Body of pancreas (tissue), 4 donors: ENCODE measurements at regions not wholly inside any gene's neighbourhood (a gene's known extent, or its start where the extent isn't known, plus 50 kb on each side); places are given as distances from the start of the nearest gene placed in this dataset.

Source experiments
- ATAC-seq: fragments of 150-250 bp; one replicate; pipeline ENCODE4 v1.9.1; 2016
- DNase-seq, 4 donors: peaks; one replicate each; pipeline ENCODE4 v3.0.0-alpha.2; 2019
- H3K27ac ChIP-seq, 4 donors: fragments of 200-600 bp; sonication (generic); 1 replicate in 3 of 4; 2 replicates in 1 of 4; pipeline versions ENCODE4 v1.5.1 to v1.6.1; 2016 to 2019; ENCODE audit warnings: mild to moderate bottlenecking in 1 of 4, mixed read lengths in 1 of 4, moderate library complexity in 1 of 4
- H3K27me3 ChIP-seq, 2 donors: fragments of 200-600 bp; sonication (generic); one replicate each; pipeline ENCODE4 v1.6.0; 2016; ENCODE audit warnings: mild to moderate bottlenecking in 1 of 2
- H3K36me3 ChIP-seq, 2 donors: fragments of 200-600 bp; sonication (generic); replicated peaks in 1 of 2; 2 replicates each; pipeline ENCODE4 v1.5.1; 2016; ENCODE audit warnings: low read depth in 2 of 2; ENCODE audit not compliant: insufficient read depth in 1 of 2
- H3K4me1 ChIP-seq: fragments of 200-600 bp; sonication (generic); one replicate; pipeline ENCODE4 v1.6.0; 2016
- H3K4me3 ChIP-seq, 2 donors: fragments of 200-600 bp; sonication (generic); 1 replicate in 1 of 2; 2 replicates in 1 of 2; pipeline ENCODE4 v1.5.1; 2016 to 2019
- H3K9me3 ChIP-seq, 3 donors: fragments of 200-600 bp; sonication (generic); 1 replicate in 2 of 3; 2 replicates in 1 of 3; pipeline ENCODE4 v1.5.1; 2016
- POLR2A ChIP-seq, 3 donors: fragments of 450-650 bp; IDR thresholded peaks; one replicate each; pipeline ENCODE4 v1.6.1; 2016; ENCODE audit warnings: antibody characterized with exemption in 3 of 3, mild to moderate bottlenecking in 2 of 3
- WGBS, 2 donors: methylation state at CpG; one replicate each; pipeline ENCODE4 v1.1.5; 2017; 5-methylcytosine and 5-hydroxymethylcytosine counted together
- intact Hi-C: fragments of 100-400 bp; cut with DNase I; formaldehyde crosslinking; loops from one replicate; pipeline ENCODE4 v1.15.1; 2023
- TF ChIP-seq, protein P1 (sequence below), 7 experiments: fragments of 450-650 bp in 4 of 7; fragments of 200-600 bp in 3 of 7; sonication (generic) in 3 of 7; IDR thresholded peaks; one replicate each; pipeline ENCODE4 v1.5.1; 2016 to 2019; ENCODE audit warnings: antibody characterized with exemption in 7 of 7

DNA sequence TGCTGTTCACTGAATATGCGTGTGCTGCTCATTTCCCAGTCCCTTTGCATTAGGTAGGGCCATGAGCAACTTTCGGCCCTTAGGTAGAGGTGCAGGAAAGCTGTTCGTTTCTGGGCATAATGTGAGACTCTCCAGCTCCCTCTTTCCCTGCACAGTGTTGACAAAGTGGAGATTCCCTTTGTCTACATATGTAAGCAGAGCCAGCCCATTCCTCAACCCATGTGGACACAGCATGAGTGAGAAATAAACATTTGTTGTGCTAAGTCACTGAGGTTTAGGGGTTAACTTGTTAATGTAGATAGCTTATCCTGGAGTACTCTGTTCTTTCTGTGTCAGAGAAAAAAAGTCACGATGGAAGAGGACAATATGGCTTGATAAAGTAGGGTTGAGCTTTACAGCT is 343.8 kb downstream of the PSAT1 start:
- H3K4me3 ChIP-seq = no peak overlapping the region
- H3K4me1 ChIP-seq = no peaks in the 10 kb centered on the region
- H3K9me3 ChIP-seq = no peaks in the 10 kb centered on the region
- DNase-seq (no peak), ATAC-seq (no peak)
- intact Hi-C loops = no loop called here
- H3K27me3 ChIP-seq = no peaks in the 10 kb centered on the region
- H3K27ac ChIP-seq = no peak overlapping the region
- WGBS, 2 donors = 35 to 51% methylated on average over 4 of the region's 4 CpGs
- no peaks in the 10 kb centered on the region for H3K36me3 ChIP-seq
- TF ChIP-seq POLR2A (IDR thresholded peaks at IDR 0.05) = no peak

DNA sequence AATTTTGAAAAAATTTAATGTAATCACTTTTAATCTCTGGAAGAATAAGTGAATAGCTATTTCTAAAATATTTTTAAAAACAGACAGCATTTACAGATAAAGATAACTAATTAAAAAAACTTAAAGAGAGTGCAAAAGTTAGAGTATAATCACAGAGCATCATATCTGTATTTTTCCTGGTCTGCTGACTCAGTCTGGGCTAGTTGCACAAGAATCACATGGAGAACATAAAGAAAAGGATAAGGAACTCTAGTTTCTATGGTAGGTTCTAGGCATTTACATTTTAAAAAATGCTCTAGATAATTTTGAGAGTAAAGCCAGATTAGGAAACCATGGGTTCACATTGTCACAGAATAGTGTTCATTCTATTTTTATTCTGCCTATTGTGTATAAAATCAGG is 347.4 kb downstream of the PSAT1 start:
- no peaks in the 10 kb centered on the region for H3K4me1 ChIP-seq
- H3K27ac ChIP-seq = no peak overlapping the region
- H3K9me3 ChIP-seq = no peaks in the 10 kb centered on the region
- H3K27me3 ChIP-seq = no peaks in the 10 kb centered on the region
- no peak for TF ChIP-seq POLR2A (IDR thresholded peaks at IDR 0.05)
- TF ChIP-seq, protein P1, sequence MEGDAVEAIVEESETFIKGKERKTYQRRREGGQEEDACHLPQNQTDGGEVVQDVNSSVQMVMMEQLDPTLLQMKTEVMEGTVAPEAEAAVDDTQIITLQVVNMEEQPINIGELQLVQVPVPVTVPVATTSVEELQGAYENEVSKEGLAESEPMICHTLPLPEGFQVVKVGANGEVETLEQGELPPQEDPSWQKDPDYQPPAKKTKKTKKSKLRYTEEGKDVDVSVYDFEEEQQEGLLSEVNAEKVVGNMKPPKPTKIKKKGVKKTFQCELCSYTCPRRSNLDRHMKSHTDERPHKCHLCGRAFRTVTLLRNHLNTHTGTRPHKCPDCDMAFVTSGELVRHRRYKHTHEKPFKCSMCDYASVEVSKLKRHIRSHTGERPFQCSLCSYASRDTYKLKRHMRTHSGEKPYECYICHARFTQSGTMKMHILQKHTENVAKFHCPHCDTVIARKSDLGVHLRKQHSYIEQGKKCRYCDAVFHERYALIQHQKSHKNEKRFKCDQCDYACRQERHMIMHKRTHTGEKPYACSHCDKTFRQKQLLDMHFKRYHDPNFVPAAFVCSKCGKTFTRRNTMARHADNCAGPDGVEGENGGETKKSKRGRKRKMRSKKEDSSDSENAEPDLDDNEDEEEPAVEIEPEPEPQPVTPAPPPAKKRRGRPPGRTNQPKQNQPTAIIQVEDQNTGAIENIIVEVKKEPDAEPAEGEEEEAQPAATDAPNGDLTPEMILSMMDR (IDR thresholded peaks at IDR 0.05) = no peak
- ATAC-seq = no peak
- DNase-seq = no peak
- intact Hi-C loops = no loop called here
- no peaks in the 10 kb centered on the region for H3K36me3 ChIP-seq
- H3K4me3 ChIP-seq = no peak overlapping the region

DNA sequence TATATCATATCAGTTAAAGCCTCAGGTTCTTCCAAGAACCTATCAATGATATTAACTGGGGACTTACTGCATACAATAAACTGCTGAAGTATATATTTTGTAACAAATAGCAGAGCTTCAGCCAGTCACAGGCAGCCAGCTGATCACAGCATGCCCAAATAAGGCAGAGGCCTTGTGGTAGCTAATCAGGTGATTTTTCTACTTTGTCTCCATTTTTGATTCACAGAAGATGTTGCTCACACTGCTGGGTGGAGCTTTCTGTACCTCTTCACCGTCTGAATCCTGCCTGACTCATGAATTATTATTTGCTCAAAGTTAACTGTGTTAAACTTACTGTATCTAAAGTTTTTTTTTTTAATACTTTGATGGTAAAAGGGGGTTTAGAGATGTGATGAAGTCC is 357.4 kb downstream of the PSAT1 start:
- no peak for ATAC-seq
- intact Hi-C loops = no loop called here
- Histone ChIP-seq H3K36me3 (no peaks in the 10 kb centered on the region), H3K27me3 (no peaks in the 10 kb centered on the region), H3K27ac (no peak overlapping the region), H3K9me3 (no peaks in the 10 kb centered on the region), H3K4me1 (no peaks in the 10 kb centered on the region), H3K4me3 (no peak overlapping the region)
- 57 to 69% methylated on average over 1 of the region's 1 CpG for WGBS, 2 donors
- TF ChIP-seq POLR2A (IDR thresholded peaks at IDR 0.05) = no peak
- TF ChIP-seq, protein P1 (IDR thresholded peaks at IDR 0.05) = no peak
- no peak for DNase-seq

DNA sequence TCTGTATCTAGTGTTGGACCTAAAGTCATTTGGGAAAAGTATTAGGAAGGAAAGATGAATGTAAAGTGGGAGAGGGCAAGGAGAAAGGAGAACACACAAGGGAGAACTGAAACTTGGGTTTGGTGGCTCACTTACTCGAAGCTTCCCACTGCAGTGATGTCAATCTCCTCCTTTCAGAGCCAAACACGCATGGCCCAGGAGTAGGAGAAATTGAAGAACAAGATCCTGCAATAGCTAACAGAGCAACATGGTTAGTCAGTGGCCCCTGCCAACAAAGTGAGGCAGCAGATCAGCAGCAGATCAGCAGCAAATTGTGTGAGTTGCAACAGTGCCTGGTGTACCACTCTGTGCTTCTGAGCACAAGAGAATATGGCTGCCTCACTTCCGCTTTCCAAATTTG is 366.4 kb downstream of the PSAT1 start:
- Histone ChIP-seq H3K9me3 (no peaks in the 10 kb centered on the region), H3K4me1 (no peaks in the 10 kb centered on the region), H3K27me3 (no peaks in the 10 kb centered on the region), H3K27ac (no peak overlapping the region), H3K4me3 (no peak overlapping the region), H3K36me3 (no peaks in the 10 kb centered on the region)
- ATAC-seq (no peak), DNase-seq (no peak)
- 66 to 76% methylated on average over 3 of the region's 3 CpGs for WGBS, 2 donors
- intact Hi-C loops = no loop called here
- no peak for TF ChIP-seq POLR2A (IDR thresholded peaks at IDR 0.05)
- TF ChIP-seq, protein P1 (IDR thresholded peaks at IDR 0.05) = no peak

DNA sequence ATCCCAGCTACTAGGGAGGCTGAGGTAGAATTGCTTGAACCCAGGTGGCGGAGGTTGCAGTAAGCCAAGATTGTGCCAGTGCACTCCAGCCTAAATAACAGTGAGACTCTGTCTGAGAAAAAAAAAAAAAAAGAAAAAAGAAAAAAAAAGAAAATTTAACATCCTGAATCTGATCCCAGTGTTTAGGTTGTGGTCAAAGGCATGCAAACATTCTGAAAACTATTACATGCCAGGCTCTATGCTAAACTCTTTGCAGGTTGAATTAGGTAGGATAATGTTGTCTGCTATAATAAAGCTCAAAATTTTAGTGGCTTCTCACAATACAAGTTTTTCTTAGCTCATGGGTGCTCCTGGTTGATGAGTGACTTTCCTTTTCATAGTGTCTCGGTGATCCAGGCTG is 367.4 kb downstream of the PSAT1 start:
- DNase-seq = no peak
- ATAC-seq = no peak
- intact Hi-C loops = no loop called here
- no peaks in the 10 kb centered on the region for H3K27me3 ChIP-seq
- H3K9me3 ChIP-seq = no peaks in the 10 kb centered on the region
- WGBS, 2 donors = 85 to 89% methylated on average over 2 of the region's 2 CpGs
- no peaks in the 10 kb centered on the region for H3K36me3 ChIP-seq
- H3K4me1 ChIP-seq = no peaks in the 10 kb centered on the region
- no peak overlapping the region for H3K4me3 ChIP-seq
- no peak for TF ChIP-seq POLR2A (IDR thresholded peaks at IDR 0.05)
- TF ChIP-seq, protein P1 (IDR thresholded peaks at IDR 0.05) = no peak
- H3K27ac ChIP-seq = no peak overlapping the region
